WI38 (cell line): ENCODE measurements at regions not wholly inside any gene's neighbourhood (a gene's known extent, or its start where the extent isn't known, plus 50 kb on each side); places are given as distances from the start of the nearest gene placed in this dataset.

Source experiments
- H3K4me3 ChIP-seq: 2 replicates; pipeline ENCODE4 v1.5.1; 2011; ENCODE audit warnings: low read depth, mild to moderate bottlenecking, control low read depth, low read length
- CTCF ChIP-seq: IDR thresholded peaks from 2 replicates; pipeline ENCODE4 v1.5.1; 2012; ENCODE audit warnings: low read depth, mild to moderate bottlenecking, control low read depth, low read length

DNA sequence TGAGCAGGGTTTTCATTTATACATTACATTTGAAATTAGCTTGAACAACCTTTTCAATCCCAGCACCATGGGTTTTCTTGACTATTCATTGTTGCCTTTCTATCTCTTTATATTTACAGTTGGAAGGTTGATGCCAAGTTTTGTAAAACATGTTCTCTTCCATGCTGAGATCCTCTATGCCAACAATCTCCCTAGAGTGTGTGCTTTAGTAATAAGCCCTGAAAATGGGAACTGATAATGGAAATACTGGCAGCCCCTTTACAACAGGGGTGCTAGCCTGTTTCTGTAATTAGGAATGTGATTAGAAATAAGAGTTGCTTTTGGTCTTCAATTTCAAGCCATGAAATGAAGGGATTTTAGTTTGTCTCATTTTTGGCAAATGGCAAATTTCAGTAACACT lies 239.9 kb upstream of the NAALADL2 start:
- H3K4me3 ChIP-seq: no peak overlapping the region
- TF ChIP-seq CTCF: no peak

- no peak for TF ChIP-seq CTCF
- no peak overlapping the region for H3K4me3 ChIP-seq
Observed at GRCh38 chr3:174620138-174620537, 239.0 kb upstream of the NAALADL2 start.

- H3K4me3 ChIP-seq: no peak overlapping the region
- TF ChIP-seq CTCF: no peak
Observed at GRCh38 chr3:174620855-174621472, 238.2 kb upstream of the NAALADL2 start.

DNA sequence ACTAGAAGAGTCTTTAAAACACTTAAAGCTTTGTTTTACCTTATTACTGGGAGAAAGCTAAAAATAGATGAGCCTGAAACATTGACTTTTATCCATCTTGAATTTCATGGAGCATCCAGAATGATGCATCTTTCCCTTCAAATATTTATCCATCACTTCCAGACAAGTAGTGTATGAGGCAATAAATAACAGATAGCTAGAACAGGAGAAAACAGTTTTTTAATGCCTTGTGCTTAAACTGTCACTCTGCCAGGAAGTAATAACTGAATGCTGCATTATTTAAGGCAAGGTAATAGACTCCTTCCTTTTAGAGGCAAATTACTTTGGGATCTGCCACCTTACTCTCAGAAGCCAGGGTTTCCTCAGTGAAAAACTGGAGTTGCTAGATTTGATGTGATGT lies 225.8 kb upstream of the NAALADL2 start:
- no peak for TF ChIP-seq CTCF
- H3K4me3 ChIP-seq: no peak overlapping the region

DNA sequence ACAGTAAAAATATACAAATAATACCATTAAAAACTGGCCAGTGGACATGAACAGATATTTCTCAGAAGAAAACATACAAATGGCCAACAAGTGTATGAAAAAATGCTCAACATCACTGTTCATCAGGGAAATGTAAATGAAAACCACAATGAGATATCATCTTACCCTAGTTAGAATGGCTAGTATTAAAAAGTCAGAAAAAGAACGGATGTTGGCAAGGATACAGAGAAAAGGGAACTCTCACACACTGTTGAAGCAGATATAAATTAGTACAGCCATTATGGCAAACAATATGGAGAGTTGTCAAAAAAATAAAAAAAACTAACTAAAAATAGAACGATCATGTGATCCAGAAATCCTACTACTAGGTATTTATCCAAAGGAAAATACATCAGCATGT lies 222.7 kb upstream of the NAALADL2 start:
- H3K4me3 ChIP-seq: no peak overlapping the region
- TF ChIP-seq CTCF: no peak

GRCh38 chr3:174639406-174639805 lies 219.7 kb upstream of the NAALADL2 start:
- H3K4me3 ChIP-seq: no peak overlapping the region
- TF ChIP-seq CTCF: no peak

DNA sequence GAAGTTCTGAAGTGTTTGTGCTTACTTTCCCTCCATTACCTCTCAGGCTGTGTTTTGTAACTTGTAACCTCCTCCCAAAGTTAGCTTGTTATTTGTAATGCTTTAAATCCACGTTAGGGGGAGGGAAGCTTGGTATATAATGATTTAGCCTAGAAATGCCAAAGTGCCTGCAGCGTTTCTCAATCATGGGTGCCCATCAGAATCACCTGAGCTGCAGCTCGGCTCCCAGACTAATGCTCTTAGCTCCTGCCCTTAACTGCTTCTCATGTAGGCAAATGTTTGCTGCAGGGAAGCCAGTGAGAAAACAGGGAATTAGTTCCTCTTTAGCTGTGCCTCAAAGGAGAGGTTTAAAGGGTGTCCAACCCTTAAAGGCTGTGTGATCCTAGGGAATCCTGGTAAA lies 219.2 kb upstream of the NAALADL2 start:
- H3K4me3 ChIP-seq: no peak overlapping the region

More for the DNA sequence above, 219.2 kb upstream of the NAALADL2 start:
- no peak for TF ChIP-seq CTCF
